ENCODE measurements at regions not wholly inside any gene's neighbourhood (a gene's known extent, or its start where the extent isn't known, plus 50 kb on each side); places are given as distances from the start of the nearest gene placed in this dataset.

GRCh38 chr1:88169939-88170338, 514.1 kb upstream of the PKN2 start:
- Mint-ChIP-seq H3K4me1 (ENCODE audit: low read depth) (no peaks in the 10 kb centered on the region), H3K9me3 (no peaks in the 10 kb centered on the region), H3K27me3 (peaks cover 6% of the 10 kb centered on the region), H3K36me3 (no peaks in the 10 kb centered on the region), H3K4me3 (no peak overlapping the region), H3K27ac (no peak overlapping the region)
- intact Hi-C loops (cut with micrococcal nuclease): no loop called here
- POLR2A ChIA-PET: no interaction called here
- CTCF ChIA-PET: interaction anchor here (1.5 kb wide), 1 partner anchor 10 kb away, joined by 6 read pairs; no protein-coding TSS in a partner anchor
- no peak for DNase-seq

- intact Hi-C loops (cut with micrococcal nuclease): no loop called here
- no peak overlapping the region for H3K4me3 Mint-ChIP-seq
- no peaks in the 10 kb centered on the region for H3K36me3 Mint-ChIP-seq
- ChIA-PET CTCF (no interaction called here), POLR2A (no interaction called here)
- no peak for DNase-seq
- H3K4me1 Mint-ChIP-seq (ENCODE audit: low read depth): no peaks in the 10 kb centered on the region
- no peaks in the 10 kb centered on the region for H3K9me3 Mint-ChIP-seq
- H3K27ac Mint-ChIP-seq: no peak overlapping the region
- H3K27me3 Mint-ChIP-seq: peaks cover 4% of the 10 kb centered on the region
Observed at GRCh38 chr1:88175120-88175630, 508.9 kb upstream of the PKN2 start.

- H3K9me3 Mint-ChIP-seq: no peaks in the 10 kb centered on the region
- peaks cover 4% of the 10 kb centered on the region for H3K27me3 Mint-ChIP-seq
- intact Hi-C loops (cut with micrococcal nuclease): no loop called here
- POLR2A ChIA-PET: no interaction called here
- H3K36me3 Mint-ChIP-seq: no peaks in the 10 kb centered on the region
- H3K4me1 Mint-ChIP-seq (ENCODE audit: low read depth): no peaks in the 10 kb centered on the region
- no peak for DNase-seq
- H3K27ac Mint-ChIP-seq: no peak overlapping the region
- no peak overlapping the region for H3K4me3 Mint-ChIP-seq
- CTCF ChIA-PET: no interaction called here
Observed at GRCh38 chr1:88175631-88176226, 508.3 kb upstream of the PKN2 start.

GRCh38 chr1:88179943-88180342, 504.1 kb upstream of the PKN2 start:
- intact Hi-C loops (cut with micrococcal nuclease): loop anchor here (1.0 to 10.0 kb wide), 2 partner anchors 125 to 415 kb away; no protein-coding TSS in a partner anchor
- no peak for DNase-seq
- ChIA-PET POLR2A (no interaction called here), CTCF (interaction anchor here (1.0 to 1.8 kb wide), 8 partner anchors 7 to 414 kb away, joined by 3 to 11 read pairs (median 4); no protein-coding TSS in a partner anchor)
- H3K4me3 Mint-ChIP-seq: no peak overlapping the region
- H3K27me3 Mint-ChIP-seq: peaks cover 1% of the 10 kb centered on the region
- H3K36me3 Mint-ChIP-seq: no peaks in the 10 kb centered on the region
- H3K27ac Mint-ChIP-seq: no peak overlapping the region
- no peaks in the 10 kb centered on the region for H3K9me3 Mint-ChIP-seq
- H3K4me1 Mint-ChIP-seq (ENCODE audit: low read depth): no peaks in the 10 kb centered on the region

- Mint-ChIP-seq H3K9me3 (no peaks in the 10 kb centered on the region), H3K4me1 (ENCODE audit: low read depth) (no peaks in the 10 kb centered on the region), H3K27me3 (peaks cover 2% of the 10 kb centered on the region), H3K27ac (no peak overlapping the region), H3K36me3 (no peaks in the 10 kb centered on the region), H3K4me3 (no peak overlapping the region)
- ChIA-PET POLR2A (no interaction called here), CTCF (interaction anchor here (0.5 to 1.8 kb wide), 17 partner anchors 8 to 415 kb away, joined by 3 to 12 read pairs (median 4); no protein-coding TSS in a partner anchor)
- intact Hi-C loops (cut with micrococcal nuclease): loop anchor here (1.0 to 10.0 kb wide), 2 partner anchors 124 to 415 kb away; no protein-coding TSS in a partner anchor
- peak; percentile 68 for DNase-seq
Observed at GRCh38 chr1:88180449-88181108, 503.5 kb upstream of the PKN2 start.

- Mint-ChIP-seq H3K9me3 (no peaks in the 10 kb centered on the region), H3K27ac (no peak overlapping the region), H3K4me3 (no peak overlapping the region), H3K27me3 (peaks cover 4% of the 10 kb centered on the region), H3K36me3 (no peaks in the 10 kb centered on the region), H3K4me1 (ENCODE audit: low read depth) (peaks cover 3% of the 10 kb centered on the region)
- ChIA-PET POLR2A (no interaction called here), CTCF (no interaction called here)
- no peak for DNase-seq
- intact Hi-C loops (cut with micrococcal nuclease): loop anchor here (10.0 kb wide), 1 partner anchor 118 kb away; no protein-coding TSS in a partner anchor
Observed at GRCh38 chr1:88186911-88187310, 497.2 kb upstream of the PKN2 start.

- CTCF ChIA-PET: no interaction called here
- H3K9me3 Mint-ChIP-seq: no peaks in the 10 kb centered on the region
- intact Hi-C loops (cut with micrococcal nuclease): loop anchor here (10.0 kb wide), 1 partner anchor 117 kb away; no protein-coding TSS in a partner anchor
- peaks cover 4% of the 10 kb centered on the region for H3K27me3 Mint-ChIP-seq
- no peaks in the 10 kb centered on the region for H3K36me3 Mint-ChIP-seq
- peaks cover 3% of the 10 kb centered on the region for H3K4me1 Mint-ChIP-seq (ENCODE audit: low read depth)
- no peak overlapping the region for H3K4me3 Mint-ChIP-seq
- POLR2A ChIA-PET: no interaction called here
- no peak for DNase-seq
- H3K27ac Mint-ChIP-seq: no peak overlapping the region
Observed at GRCh38 chr1:88188038-88188437, 496.0 kb upstream of the PKN2 start.

- ChIA-PET POLR2A (no interaction called here), CTCF (interaction anchor here (1.5 kb wide), 1 partner anchor 9 kb away, joined by 4 read pairs; no protein-coding TSS in a partner anchor)
- no peaks in the 10 kb centered on the region for H3K36me3 Mint-ChIP-seq
- intact Hi-C loops (cut with micrococcal nuclease): loop anchor here (10.0 kb wide), 1 partner anchor 115 kb away; no protein-coding TSS in a partner anchor
- H3K9me3 Mint-ChIP-seq: no peaks in the 10 kb centered on the region
- H3K27me3 Mint-ChIP-seq: peaks cover 4% of the 10 kb centered on the region
- H3K27ac Mint-ChIP-seq: no peak overlapping the region
- H3K4me3 Mint-ChIP-seq: no peak overlapping the region
- DNase-seq: no peak
- H3K4me1 Mint-ChIP-seq (ENCODE audit: low read depth): peaks cover 3% of the 10 kb centered on the region
Observed at GRCh38 chr1:88189525-88189924, 494.5 kb upstream of the PKN2 start.

GRCh38 chr1:88191917-88192316, 492.2 kb upstream of the PKN2 start:
- Mint-ChIP-seq H3K9me3 (no peaks in the 10 kb centered on the region), H3K27me3 (no peaks in the 10 kb centered on the region), H3K4me1 (ENCODE audit: low read depth) (peaks cover 3% of the 10 kb centered on the region), H3K4me3 (no peak overlapping the region), H3K36me3 (no peaks in the 10 kb centered on the region), H3K27ac (no peak overlapping the region)
- DNase-seq: no peak
- ChIA-PET POLR2A (no interaction called here), CTCF (interaction anchor here (3.7 kb wide), 1 partner anchor 11 kb away, joined by 12 read pairs; no protein-coding TSS in a partner anchor)
- intact Hi-C loops (cut with micrococcal nuclease): no loop called here

GRCh38 chr1:88194542-88194941, 489.5 kb upstream of the PKN2 start:
- no peaks in the 10 kb centered on the region for H3K36me3 Mint-ChIP-seq
- POLR2A ChIA-PET: no interaction called here
- H3K27me3 Mint-ChIP-seq: no peaks in the 10 kb centered on the region
- H3K4me3 Mint-ChIP-seq: no peak overlapping the region
- CTCF ChIA-PET: interaction anchor here (0.7 to 3.7 kb wide), 2 partner anchors 14 to 408 kb away, joined by 3 to 12 read pairs; no protein-coding TSS in a partner anchor
- no peak for DNase-seq
- H3K27ac Mint-ChIP-seq: no peak overlapping the region
- H3K9me3 Mint-ChIP-seq: no peaks in the 10 kb centered on the region
- intact Hi-C loops (cut with micrococcal nuclease): no loop called here
- H3K4me1 Mint-ChIP-seq (ENCODE audit: low read depth): peaks cover 3% of the 10 kb centered on the region

GRCh38 chr1:88200545-88200944, 483.5 kb upstream of the PKN2 start:
- intact Hi-C loops (cut with micrococcal nuclease): no loop called here
- CTCF ChIA-PET: interaction anchor here (1.3 kb wide), 1 partner anchor 20 kb away, joined by 4 read pairs; no protein-coding TSS in a partner anchor
- Mint-ChIP-seq H3K27ac (no peak overlapping the region), H3K27me3 (no peaks in the 10 kb centered on the region), H3K9me3 (no peaks in the 10 kb centered on the region), H3K36me3 (no peaks in the 10 kb centered on the region), H3K4me1 (ENCODE audit: low read depth) (no peaks in the 10 kb centered on the region), H3K4me3 (no peak overlapping the region)
- POLR2A ChIA-PET: no interaction called here
- DNase-seq: no peak

GRCh38 chr1:88204111-88204510, 480.0 kb upstream of the PKN2 start:
- intact Hi-C loops (cut with micrococcal nuclease): no loop called here
- H3K4me1 Mint-ChIP-seq (ENCODE audit: low read depth): no peaks in the 10 kb centered on the region
- no peak overlapping the region for H3K4me3 Mint-ChIP-seq
- no peaks in the 10 kb centered on the region for H3K27me3 Mint-ChIP-seq
- CTCF ChIA-PET: interaction anchor here (0.7 kb wide), 1 partner anchor 25 kb away, joined by 3 read pairs; no protein-coding TSS in a partner anchor
- DNase-seq: no peak
- H3K27ac Mint-ChIP-seq: no peak overlapping the region
- H3K36me3 Mint-ChIP-seq: no peaks in the 10 kb centered on the region
- H3K9me3 Mint-ChIP-seq: no peaks in the 10 kb centered on the region
- POLR2A ChIA-PET: no interaction called here

All from activated CD4-positive, alpha-beta memory T cell treated with anti-CD3 and anti-CD28 coated beads for 36 hours (primary cell).